ENCODE measurements at regions not wholly inside any gene's neighbourhood (a gene's known extent, or its start where the extent isn't known, plus 50 kb on each side); places are given as distances from the start of the nearest gene placed in this dataset.
"Not testable (repeated sequence)": the region's sequence is repeated elsewhere in the genome, so short reads cannot be mapped to it uniquely, and the experiment has no call there.

DNA sequence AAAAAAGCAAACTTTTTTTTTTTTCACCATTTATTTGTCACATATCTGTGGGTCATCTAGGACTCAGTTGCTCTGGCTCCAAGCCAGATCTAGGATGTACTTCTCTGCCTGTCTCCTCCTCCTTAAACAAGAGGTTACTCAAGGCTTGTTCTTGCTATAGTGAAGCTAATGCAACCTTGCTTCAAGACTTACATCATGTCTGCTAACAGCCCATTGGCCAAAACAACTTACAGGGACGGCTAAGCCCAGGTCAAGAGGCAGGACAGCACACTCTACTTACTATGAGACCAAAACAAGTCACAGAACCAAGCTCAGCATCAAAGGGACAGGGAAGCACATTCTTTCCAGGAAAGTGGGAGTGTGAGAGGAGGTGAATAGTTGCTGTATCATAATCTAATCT is 123.8 kb upstream of the BNIP2 start:
- Mint-ChIP-seq H3K4me1 (ENCODE audit: low read depth) (peaks cover 22% of the 10 kb centered on the region), H3K27me3 (no peaks in the 10 kb centered on the region), H3K9me3 (no peaks in the 10 kb centered on the region), H3K36me3 (ENCODE audit: low read depth) (no peaks in the 10 kb centered on the region), H3K27ac (no peak overlapping the region), H3K4me3 (no peak overlapping the region)
- intact Hi-C loops (cut with micrococcal nuclease) = no loop called here
- ChIA-PET POLR2A (no interaction called here), CTCF (no interaction called here)
- DNase-seq (no peak), ATAC-seq (no peak)
- no peak for TF ChIP-seq CTCF (IDR thresholded peaks at IDR 0.05)

DNA sequence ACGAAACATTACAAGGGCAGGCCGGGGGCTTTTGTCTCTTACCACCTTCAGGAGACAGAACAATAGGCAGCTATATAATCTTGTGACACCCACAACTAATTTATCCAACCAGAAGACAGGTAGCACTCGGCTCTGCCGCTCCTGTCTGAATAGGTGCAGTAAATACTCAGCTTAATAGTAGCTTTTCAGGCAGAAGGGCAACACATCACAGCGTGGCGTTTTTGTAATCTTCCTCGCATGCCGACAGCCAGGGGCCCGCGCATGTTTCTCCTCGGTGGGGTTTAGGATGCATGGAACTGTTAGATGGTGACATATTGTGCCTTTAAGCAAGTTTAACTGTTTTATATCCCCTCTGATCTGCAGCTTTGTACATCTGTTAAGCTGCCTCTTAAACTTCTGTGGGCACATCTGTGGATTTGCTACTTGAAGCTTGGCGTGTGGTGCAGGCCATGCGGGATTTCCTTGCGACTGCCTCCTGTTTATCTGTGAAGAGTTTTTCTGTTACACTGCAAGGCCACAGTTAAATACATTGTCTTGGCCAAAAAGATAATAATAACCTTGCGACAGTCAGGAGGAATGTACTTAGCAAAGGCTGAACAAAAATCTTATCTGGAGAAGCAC is 123.2 kb upstream of the BNIP2 start:
- POLR2A ChIA-PET = interaction anchor here (0.6 kb wide), 1 partner anchor 514 kb away, joined by 3 read pairs; no protein-coding TSS in a partner anchor
- no peak overlapping the region for H3K4me3 Mint-ChIP-seq
- no peak for TF ChIP-seq CTCF (IDR thresholded peaks at IDR 0.05)
- peaks cover 22% of the 10 kb centered on the region for H3K4me1 Mint-ChIP-seq (ENCODE audit: low read depth)
- ATAC-seq (no peak), DNase-seq (no peak)
- no peaks in the 10 kb centered on the region for H3K9me3 Mint-ChIP-seq
- CTCF ChIA-PET = interaction anchor here (0.6 kb wide), 1 partner anchor 121 kb away, joined by 3 read pairs; no protein-coding TSS in a partner anchor
- no peak overlapping the region for H3K27ac Mint-ChIP-seq
- intact Hi-C loops (cut with micrococcal nuclease) = no loop called here
- no peaks in the 10 kb centered on the region for H3K36me3 Mint-ChIP-seq (ENCODE audit: low read depth)
- no peaks in the 10 kb centered on the region for H3K27me3 Mint-ChIP-seq

GRCh38 chr15:59803293-59803966 is 114.3 kb upstream of the BNIP2 start:
- peak overlapping the region; percentile 56 for H3K27ac Mint-ChIP-seq
- intact Hi-C loops (cut with micrococcal nuclease); POLR2A ChIA-PET; H3K9me3 Mint-ChIP-seq; H3K27me3 Mint-ChIP-seq; H3K36me3 Mint-ChIP-seq (ENCODE audit: low read depth): not testable (repeated sequence)
- ATAC-seq (peak; percentile 39), DNase-seq (peak; percentile 86)
- CTCF ChIA-PET = interaction anchor here (1.0 to 2.1 kb wide), 3 partner anchors 12 to 78 kb away, joined by 3 to 8 read pairs (median 8); no protein-coding TSS in a partner anchor
- peaks cover 45% of the 10 kb centered on the region for H3K4me1 Mint-ChIP-seq (ENCODE audit: low read depth)
- peak overlapping the region; percentile 63 for H3K4me3 Mint-ChIP-seq

DNA sequence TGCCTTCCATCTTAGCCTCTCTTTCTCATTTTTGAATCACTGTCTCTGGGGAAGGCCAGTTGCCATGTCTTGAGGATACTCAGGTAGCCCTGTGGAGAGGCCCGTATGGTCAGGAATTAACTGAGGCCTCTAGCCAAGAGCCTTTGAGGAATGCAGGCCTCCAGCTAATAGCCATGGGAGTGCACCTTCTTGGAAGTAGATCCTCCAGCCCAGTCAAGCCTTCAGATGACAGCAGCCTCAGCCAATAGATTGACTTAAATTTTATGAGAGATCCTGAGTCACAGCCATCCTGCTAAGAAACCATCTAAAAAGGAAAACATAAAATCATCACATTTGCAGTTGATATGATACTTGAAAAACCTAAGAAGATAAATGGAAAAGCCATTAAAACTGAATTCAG is 112.5 kb upstream of the BNIP2 start:
- peak overlapping the region; percentile 71 for H3K27ac Mint-ChIP-seq
- POLR2A ChIA-PET = interaction anchor here (0.8 kb wide), 1 partner anchor 598 kb away, joined by 3 read pairs; no protein-coding TSS in a partner anchor
- DNase-seq = no peak
- CTCF ChIA-PET = interaction anchor here (1.9 kb wide), 1 partner anchor 10 kb away, joined by 8 read pairs; no protein-coding TSS in a partner anchor
- no peaks in the 10 kb centered on the region for H3K27me3 Mint-ChIP-seq
- TF ChIP-seq CTCF (IDR thresholded peaks at IDR 0.05) = no peak
- H3K9me3 Mint-ChIP-seq = peaks cover 8% of the 10 kb centered on the region
- no peak for ATAC-seq
- H3K36me3 Mint-ChIP-seq (ENCODE audit: low read depth) = peaks cover 10% of the 10 kb centered on the region
- intact Hi-C loops (cut with micrococcal nuclease) = no loop called here
- H3K4me3 Mint-ChIP-seq = no peak overlapping the region
- H3K4me1 Mint-ChIP-seq (ENCODE audit: low read depth) = peaks cover 59% of the 10 kb centered on the region

GRCh38 chr15:59798605-59798917 is 109.4 kb upstream of the BNIP2 start:
- H3K27ac Mint-ChIP-seq = peak overlapping the region; percentile 72
- peaks cover 3% of the 10 kb centered on the region for H3K36me3 Mint-ChIP-seq (ENCODE audit: low read depth)
- H3K27me3 Mint-ChIP-seq = no peaks in the 10 kb centered on the region
- peaks cover 69% of the 10 kb centered on the region for H3K4me1 Mint-ChIP-seq (ENCODE audit: low read depth)
- ATAC-seq (peak; percentile 31), DNase-seq (no peak)
- intact Hi-C loops (cut with micrococcal nuclease) = no loop called here
- ChIA-PET CTCF (interaction anchor here (1.1 to 2.3 kb wide), 2 partner anchors 11 to 20 kb away, joined by 4 to 5 read pairs; no protein-coding TSS in a partner anchor), POLR2A (interaction anchor here (1.0 to 1.4 kb wide), 2 partner anchors 16 to 200 kb away, joined by 3 read pairs; no protein-coding TSS in a partner anchor)
- no peaks in the 10 kb centered on the region for H3K9me3 Mint-ChIP-seq
- peak overlapping the region; percentile 37 for H3K4me3 Mint-ChIP-seq
- no peak for TF ChIP-seq CTCF (IDR thresholded peaks at IDR 0.05)
